ENCODE measurements at regions not wholly inside any gene's neighbourhood (a gene's known extent, or its start where the extent isn't known, plus 50 kb on each side); places are given as distances from the start of the nearest gene placed in this dataset.

GRCh38 chr5:98593418-98593817 is 180.0 kb upstream of the RGMB start:
- H3K27me3 ChIP-seq (replicated peaks in 1 of 4; ENCODE audit: control insufficient read depth in 3 of 4, extremely low read depth in 1 of 4, insufficient read depth in 3 of 4, low read length in 3 of 4), result no peaks in the 10 kb centered on the region
- H4K91ac ChIP-seq (replicated peaks; ENCODE audit: insufficient read length, low read length), result no peak overlapping the region
- no peak overlapping the region for H2AK5ac ChIP-seq (ENCODE audit: low read depth, low read length)
- H3K9me3 ChIP-seq (ENCODE audit: insufficient read depth in 2 of 2, low read depth in 1 of 2, low read length in 1 of 2), result no peaks in the 10 kb centered on the region
- TF ChIP-seq CHD1 (IDR thresholded peaks at IDR 0.05; ENCODE audit: low read depth, low read length) (no peak), TAF7 (optimal IDR thresholded peaks at IDR 0.05; ENCODE audit: borderline replicate concordance, low read depth, low read length) (no peak), TEAD4 (IDR thresholded peaks at IDR 0.05; ENCODE audit: low read depth, low read length) (no peak)
- H3K27ac ChIP-seq (ENCODE audit: low read depth, low read length), result no peak overlapping the region
- H3K23me2 ChIP-seq (ENCODE audit: low read depth, low read length), result no peaks in the 10 kb centered on the region
- H3K4me2 ChIP-seq (ENCODE audit: insufficient read depth in 1 of 2, low read depth in 2 of 2, low read length in 2 of 2), result no peak overlapping the region
- no peak overlapping the region for H4K8ac ChIP-seq (ENCODE audit: extremely low read depth, insufficient read depth, low read length)
- no peak overlapping the region for H3K18ac ChIP-seq (ENCODE audit: extremely low read depth, low read length)
- H3K79me1 ChIP-seq (ENCODE audit: low read depth, low read length), result no peaks in the 10 kb centered on the region
- no peak overlapping the region for H3K4me3 ChIP-seq (ENCODE audit: extremely low read depth in 1 of 4, insufficient read depth in 2 of 4, low read depth in 3 of 4, low read length in 4 of 4)
- H3K9ac ChIP-seq (replicated peaks in 1 of 4; ENCODE audit: extremely low read depth in 1 of 4, low read depth in 3 of 4, low read length in 3 of 4), result no peak overlapping the region
- 82% methylated on average over 4 of the region's 4 CpGs; no CpG with 5 or more reads in 1 of the 2 experiments for WGBS, 2 experiments (ENCODE audit: extremely low coverage in 1 of 2, insufficient coverage in 1 of 2, insufficient read length in 1 of 2, insufficient replicate concordance in 2 of 2, low coverage in 1 of 2, low lambda C conversion rate in 2 of 2, missing lambda C conversion rate in 1 of 2)
- no peaks in the 10 kb centered on the region for H3K36me3 ChIP-seq (ENCODE audit: control insufficient read depth in 2 of 4, insufficient read depth in 4 of 4, low read length in 3 of 4)
- ChIA-PET CTCF (ENCODE audit: partially characterized antibody) (no interaction called here), POLR2A (ENCODE audit: partially characterized antibody) (no interaction called here)
- no peak overlapping the region for H2BK15ac ChIP-seq (ENCODE audit: low read length)
- no peak overlapping the region for H2BK20ac ChIP-seq (ENCODE audit: low read length)
- H4K20me1 ChIP-seq (replicated peaks in 1 of 2; ENCODE audit: control insufficient read depth in 1 of 2, insufficient read depth in 2 of 2, low read length in 2 of 2), result no peaks in the 10 kb centered on the region
- no peak overlapping the region for H2BK12ac ChIP-seq (ENCODE audit: low read depth, low read length)
- H4K5ac ChIP-seq (ENCODE audit: insufficient read length, low read depth, low read length), result no peak overlapping the region
- no peaks in the 10 kb centered on the region for H3K4me1 ChIP-seq (replicated peaks in 1 of 4; ENCODE audit: control insufficient read depth in 3 of 4, insufficient read depth in 4 of 4, low read length in 3 of 4)
- H3K14ac ChIP-seq (ENCODE audit: insufficient read length), result no peak overlapping the region
- no peak overlapping the region for H2BK5ac ChIP-seq (ENCODE audit: low read depth, low read length)
- DNase-seq (ENCODE audit: low read depth in 1 of 2, low spot score in 2 of 2) (no peak), FAIRE-seq (no peak)
- no peaks in the 10 kb centered on the region for H3K79me2 ChIP-seq (ENCODE audit: control insufficient read depth in 1 of 2, insufficient read depth in 2 of 2, low read length in 2 of 2)
- H3K56ac ChIP-seq (replicated peaks; ENCODE audit: insufficient read length, low read depth, low read length), result no peak overlapping the region
- H2AFZ ChIP-seq (ENCODE audit: low read length), result no peak overlapping the region
- H3K4ac ChIP-seq (replicated peaks; ENCODE audit: insufficient read length, low read depth, low read length), result no peak overlapping the region
- no peak overlapping the region for H3K23ac ChIP-seq (ENCODE audit: insufficient read length)
- H2BK120ac ChIP-seq (replicated peaks; ENCODE audit: low read depth, low read length), result no peak overlapping the region

Measured in H1 (cell line).